B cell (primary cell): ENCODE measurements at regions not wholly inside any gene's neighbourhood (a gene's known extent, or its start where the extent isn't known, plus 50 kb on each side); places are given as distances from the start of the nearest gene placed in this dataset.

Experiments
- ATAC-seq: fragments of 200-7000 bp; cut with Tn5 transposase; one replicate; pipeline ENCODE4 v1.10.0; 2021; ENCODE audit warnings: low read depth, mild to moderate bottlenecking, moderate number of reproducible peaks, moderate library complexity
- CTCF ChIA-PET: fragments of 350-600 bp; sonication (Branson Sonifier 250); formaldehyde crosslinking; loops from one replicate; lab custom pipeline; 2021; ENCODE audit warnings: antibody characterized with exemption, inconsistent platforms; lab: Charles Lee
- POLR2A ChIA-PET: fragments of 350-600 bp; sonication (Branson Sonifier 250); formaldehyde crosslinking; loops from one replicate; lab custom pipeline; 2021; ENCODE audit warnings: antibody characterized with exemption; lab: Charles Lee
- DNase-seq: peaks from one replicate; pipeline ENCODE4 v3.0.0; 2013
- H2AFZ ChIP-seq: 2 replicates; pipeline ENCODE4 v1.6.1; 2012; ENCODE audit warnings: mild to moderate bottlenecking, low read depth, low read length; ENCODE audit not compliant: insufficient read depth, poor library complexity, severe bottlenecking
- H3K27ac ChIP-seq, 2 donors: 1 replicate in 1 of 2; 2 replicates in 1 of 2; pipeline ENCODE4 v1.5.1; 2012 to 2013; ENCODE audit warnings: low read length in 2 of 2, mild to moderate bottlenecking in 2 of 2, moderate library complexity in 1 of 2
- H3K27me3 ChIP-seq, 4 experiments: fragments of 200-600 bp in 1 of 4; sonication (generic) in 1 of 4; replicated peaks in 1 of 4; 1 replicate in 2 of 4; 2 replicates in 2 of 4; pipeline versions ENCODE4 v1.6.1 to v1.7.0; 2013 to 2016; ENCODE audit warnings: low read length in 3 of 4, mild to moderate bottlenecking in 2 of 4, mixed read lengths in 1 of 4, moderate library complexity in 1 of 4; ENCODE audit not compliant: insufficient read depth in 4 of 4, control insufficient read depth in 3 of 4; ENCODE audit errors: control extremely low read depth in 1 of 4
- H3K36me3 ChIP-seq, 2 experiments: replicated peaks in 1 of 2; 1 replicate in 1 of 2; 2 replicates in 1 of 2; pipeline versions ENCODE4 v1.6.1 to v1.7.1; 2013; ENCODE audit warnings: low read length in 1 of 2; ENCODE audit not compliant: insufficient read depth in 2 of 2, control insufficient read depth in 1 of 2; ENCODE audit errors: control extremely low read depth in 1 of 2, extremely low read depth in 1 of 2
- H3K4me1 ChIP-seq, 2 donors: fragments of 200-600 bp in 1 of 2; sonication (generic) in 1 of 2; 1 replicate in 1 of 2; 2 replicates in 1 of 2; pipeline versions ENCODE4 v1.5.1 to v1.6.1; 2013 to 2017; ENCODE audit warnings: low read length in 2 of 2; ENCODE audit not compliant: control insufficient read depth in 2 of 2, insufficient read depth in 2 of 2
- H3K4me2 ChIP-seq: replicated peaks from 2 replicates; pipeline ENCODE3; 2012; ENCODE audit warnings: mild to moderate bottlenecking, low read depth, low read length; ENCODE audit not compliant: poor library complexity, severe bottlenecking
- H3K4me3 ChIP-seq, 5 experiments: fragments of 200-600 bp in 1 of 5; sonication (generic) in 1 of 5; 1 replicate in 3 of 5; 2 replicates in 2 of 5; pipeline versions ENCODE4 v1.5.1 to v1.7.0; 2011 to 2016; ENCODE audit warnings: low read length in 4 of 5, mild to moderate bottlenecking in 4 of 5, low read depth in 2 of 5, control low read depth in 1 of 5, moderate library complexity in 1 of 5; ENCODE audit not compliant: insufficient read depth in 1 of 5; ENCODE audit errors: control extremely low read depth in 1 of 5, extremely low read depth in 1 of 5
- H3K79me2 ChIP-seq: fragments of 200-600 bp; sonication (generic); one replicate; pipeline ENCODE4 v1.6.0; 2016; ENCODE audit warnings: low read length; ENCODE audit not compliant: control insufficient read depth, insufficient read depth
- H3K9ac ChIP-seq: fragments of 200-600 bp; sonication (generic); 2 replicates; pipeline ENCODE4 v1.6.1; 2017; ENCODE audit warnings: mild to moderate bottlenecking, low read length, moderate library complexity
- H3K9me3 ChIP-seq, 3 donors: one replicate each; pipeline versions ENCODE4 v1.6.1 to v1.7.1; 2013; ENCODE audit warnings: low read length in 2 of 3; ENCODE audit not compliant: control insufficient read depth in 2 of 3, insufficient read depth in 1 of 3; ENCODE audit errors: control extremely low read depth in 1 of 3
- H4K20me1 ChIP-seq: 2 replicates; pipeline ENCODE4 v1.6.0; 2012; ENCODE audit warnings: mild to moderate bottlenecking, low read length; ENCODE audit not compliant: insufficient read depth, control insufficient read depth, poor library complexity, severe bottlenecking
- H3K27ac Mint-ChIP-seq: one replicate; pipeline ENCODE4 v1.8.0; 2021; ENCODE audit warnings: mixed read lengths
- H3K27me3 Mint-ChIP-seq: one replicate; pipeline ENCODE4 v1.8.0; 2021; ENCODE audit warnings: mixed read lengths
- H3K4me1 Mint-ChIP-seq: one replicate; pipeline ENCODE4 v1.8.0; 2021; ENCODE audit warnings: mixed read lengths
- H3K4me3 Mint-ChIP-seq: one replicate; pipeline ENCODE4 v1.8.0; 2021; ENCODE audit warnings: mixed read lengths
- H3K9me3 Mint-ChIP-seq: one replicate; pipeline ENCODE4 v1.8.0; 2022; ENCODE audit warnings: mixed read lengths; ENCODE audit not compliant: insufficient read depth
- CTCF ChIP-seq: fragments of 200-600 bp; IDR thresholded peaks from one replicate; pipeline ENCODE4 v1.8.0; 2022; ENCODE audit warnings: antibody characterized with exemption, mild to moderate bottlenecking
- EZH2 ChIP-seq: IDR thresholded peaks from 2 replicates; pipeline ENCODE4 v1.6.1; 2012; ENCODE audit warnings: borderline replicate concordance, low read depth, mild to moderate bottlenecking, moderate library complexity, low read length; ENCODE audit not compliant: insufficient read depth, poor library complexity, severe bottlenecking
- WGBS: methylation state at CpG from one replicate; pipeline ENCODE4 v1.1.5; 2013; ENCODE audit warnings: missing lambda C conversion rate; ENCODE audit not compliant: insufficient coverage; 5-methylcytosine and 5-hydroxymethylcytosine counted together
- intact Hi-C: fragments of 100-400 bp; cut with micrococcal nuclease; formaldehyde crosslinking; loops from one replicate; pipeline ENCODE4 v1.10.0; 2022

DNA sequence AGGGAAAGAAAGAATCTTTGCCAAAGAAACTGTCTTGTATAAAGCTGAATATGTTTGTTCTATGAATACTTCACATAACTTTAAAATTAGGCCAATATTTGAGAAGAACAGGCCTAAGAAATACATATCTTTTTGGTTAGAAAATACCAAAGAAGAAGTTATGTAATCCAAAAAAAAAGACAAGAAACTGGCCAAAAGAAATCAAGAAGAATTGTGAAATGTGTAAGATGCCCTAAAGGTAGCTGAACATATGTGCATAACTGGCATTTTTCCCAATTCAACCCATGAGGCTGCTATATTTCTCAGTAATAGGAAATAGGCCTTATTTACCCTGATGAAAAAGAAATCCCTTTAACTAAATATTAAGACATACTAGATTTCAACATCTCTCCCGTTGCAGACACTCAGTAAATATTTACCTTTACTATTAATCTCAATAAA is 290.0 kb downstream of the CETN3 start:
- Mint-ChIP-seq H3K4me1 (no peaks in the 10 kb centered on the region), H3K27me3 (peaks cover 3% of the 10 kb centered on the region), H3K27ac (no peak overlapping the region), H3K4me3 (no peak overlapping the region), H3K9me3 (no peaks in the 10 kb centered on the region)
- WGBS = no CpG with 5 or more reads among the region's 1 CpG
- intact Hi-C loops = no loop called here
- H3K36me3 ChIP-seq = no peaks in the 10 kb centered on the region
- H3K27ac ChIP-seq = no peak overlapping the region
- TF ChIP-seq CTCF (no peak), EZH2 (no peak)
- H3K79me2 ChIP-seq = no peaks in the 10 kb centered on the region
- H3K4me2 ChIP-seq = no peak overlapping the region
- no peaks in the 10 kb centered on the region for H3K4me1 ChIP-seq
- no peak overlapping the region for H2AFZ ChIP-seq
- H3K4me3 ChIP-seq = no peak overlapping the region
- no peaks in the 10 kb centered on the region for H3K27me3 ChIP-seq
- H4K20me1 ChIP-seq = no peaks in the 10 kb centered on the region
- no peaks in the 10 kb centered on the region for H3K9me3 ChIP-seq
- ChIA-PET POLR2A (no interaction called here), CTCF (no interaction called here)
- ATAC-seq = no peak
- DNase-seq = no peak
- H3K9ac ChIP-seq = no peak overlapping the region

DNA sequence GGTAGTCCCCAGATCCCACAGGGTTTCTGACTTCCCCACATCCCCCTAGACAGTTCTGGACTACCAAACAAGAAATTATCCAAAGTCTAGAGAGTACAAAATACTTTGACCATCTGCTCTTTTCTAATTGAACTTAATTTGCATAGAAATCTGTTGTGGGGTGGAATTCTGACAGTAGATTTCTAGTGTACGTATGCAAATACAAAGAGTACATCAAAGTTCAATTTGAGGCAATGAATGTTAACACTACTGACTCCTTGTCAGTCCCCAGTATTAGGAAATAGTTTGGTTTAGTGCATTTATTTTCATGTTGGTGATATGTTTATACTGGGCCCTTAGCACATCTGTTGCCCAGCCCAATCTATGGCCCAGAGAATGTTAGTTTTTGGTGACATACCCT is 292.6 kb downstream of the CETN3 start:
- 100% methylated on average over 1 of the region's 1 CpG for WGBS
- Mint-ChIP-seq H3K27me3 (peaks cover 6% of the 10 kb centered on the region), H3K4me3 (no peak overlapping the region), H3K9me3 (no peaks in the 10 kb centered on the region), H3K4me1 (no peaks in the 10 kb centered on the region), H3K27ac (no peak overlapping the region)
- H3K9ac ChIP-seq = no peak overlapping the region
- no peak overlapping the region for H3K4me2 ChIP-seq
- H4K20me1 ChIP-seq = no peaks in the 10 kb centered on the region
- ChIA-PET POLR2A (no interaction called here), CTCF (no interaction called here)
- intact Hi-C loops = no loop called here
- no peaks in the 10 kb centered on the region for H3K79me2 ChIP-seq
- H2AFZ ChIP-seq = no peak overlapping the region
- no peak for ATAC-seq
- no peak for TF ChIP-seq CTCF
- no peak for TF ChIP-seq EZH2
- H3K27me3 ChIP-seq = no peaks in the 10 kb centered on the region
- H3K36me3 ChIP-seq = no peaks in the 10 kb centered on the region
- no peak overlapping the region for H3K27ac ChIP-seq
- DNase-seq = no peak
- no peak overlapping the region for H3K4me3 ChIP-seq
- no peaks in the 10 kb centered on the region for H3K9me3 ChIP-seq
- H3K4me1 ChIP-seq = no peaks in the 10 kb centered on the region
